ENCODE measurements at regions not wholly inside any gene's neighbourhood (a gene's known extent, or its start where the extent isn't known, plus 50 kb on each side); places are given as distances from the start of the nearest gene placed in this dataset.

DNA sequence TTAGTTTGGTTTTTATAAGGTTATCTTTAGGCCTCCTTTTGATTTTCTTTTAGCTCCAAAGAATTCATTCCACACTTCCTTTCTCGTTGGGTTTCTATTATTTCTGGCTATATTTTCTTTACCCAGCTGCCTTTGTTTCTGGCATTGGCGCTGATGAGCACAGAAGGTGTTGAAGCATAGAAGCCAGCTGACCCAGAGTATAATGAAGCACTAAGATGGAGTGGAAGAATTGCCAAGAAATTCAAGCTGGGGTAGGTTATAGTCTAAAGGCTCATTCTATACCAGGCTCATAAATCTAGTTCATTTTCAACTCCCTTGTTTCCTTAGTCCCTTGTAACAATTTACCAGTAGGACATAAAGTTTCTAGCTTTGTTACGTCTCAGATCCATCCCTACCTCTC, 169.5 kb downstream of the HRH4 start:
- no peak for DNase-seq

DNA sequence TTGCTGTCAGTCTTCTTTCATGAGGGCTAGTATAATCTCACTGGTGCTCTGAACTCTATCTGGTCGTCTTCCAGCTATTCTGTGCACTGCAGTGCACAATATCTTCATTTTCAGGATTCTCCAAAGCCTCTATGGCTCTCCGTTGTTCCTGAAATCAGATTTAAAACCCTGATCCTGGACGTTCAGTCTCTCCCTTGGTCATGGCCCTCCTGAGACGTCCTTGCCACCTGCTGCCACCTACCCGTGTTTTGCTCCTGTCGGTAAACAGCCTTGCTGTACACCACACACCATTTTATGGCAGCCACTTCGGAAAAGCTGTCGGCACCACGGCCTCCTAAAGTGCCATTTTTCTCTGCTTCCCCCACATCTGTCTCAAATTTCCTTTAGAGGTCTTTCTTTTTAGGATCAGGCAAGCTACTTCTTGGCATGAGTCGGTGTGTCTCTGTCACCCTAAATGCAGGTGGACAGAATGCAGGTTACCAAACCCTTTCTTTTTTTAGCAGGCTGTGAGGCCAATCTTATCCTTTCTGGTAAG, 170.0 kb downstream of the HRH4 start:
- no peak for DNase-seq

DNA sequence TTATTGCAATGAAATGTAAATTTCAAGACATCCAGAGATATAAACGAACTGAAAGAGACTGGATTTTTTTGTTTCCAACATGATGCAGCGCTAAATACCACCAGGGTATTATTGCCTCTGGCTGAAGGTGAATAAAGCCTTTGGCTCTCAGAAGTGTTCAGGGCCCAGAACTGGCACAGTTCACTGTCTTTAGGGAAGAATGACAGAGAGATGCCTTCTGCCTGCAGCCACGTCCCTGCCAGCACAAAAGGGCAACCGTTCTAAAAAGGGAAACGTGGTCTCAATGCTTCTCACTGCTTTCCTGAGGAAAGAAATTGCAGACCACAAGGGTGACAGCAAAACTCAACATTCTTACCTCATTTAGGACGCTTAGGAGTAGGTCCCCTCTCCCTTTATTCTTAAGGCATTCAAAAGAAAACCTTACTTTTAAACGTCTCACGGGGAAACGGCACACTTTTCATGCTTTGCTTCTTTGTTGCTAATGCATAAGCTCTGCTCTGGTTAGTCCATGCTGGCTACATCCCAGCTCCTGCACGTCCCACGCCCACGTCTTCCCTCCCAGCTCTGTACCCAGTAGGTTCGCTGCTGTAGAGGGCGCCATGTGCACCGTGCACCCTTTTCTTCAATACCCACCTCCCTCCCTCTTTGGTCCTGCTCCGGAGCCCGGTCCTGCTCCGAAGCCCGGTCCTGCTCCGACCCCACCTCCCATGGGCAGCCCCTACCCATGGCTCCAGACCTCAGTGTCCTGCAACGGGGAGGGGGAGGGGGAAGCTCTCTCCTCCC, 171.0 kb downstream of the HRH4 start:
- peak in 1 of 2 experiments; percentile 3 for DNase-seq

- DNase-seq: no peak
Measured at GRCh38 chr18:24632158-24632988, 171.9 kb downstream of the HRH4 start.

DNA sequence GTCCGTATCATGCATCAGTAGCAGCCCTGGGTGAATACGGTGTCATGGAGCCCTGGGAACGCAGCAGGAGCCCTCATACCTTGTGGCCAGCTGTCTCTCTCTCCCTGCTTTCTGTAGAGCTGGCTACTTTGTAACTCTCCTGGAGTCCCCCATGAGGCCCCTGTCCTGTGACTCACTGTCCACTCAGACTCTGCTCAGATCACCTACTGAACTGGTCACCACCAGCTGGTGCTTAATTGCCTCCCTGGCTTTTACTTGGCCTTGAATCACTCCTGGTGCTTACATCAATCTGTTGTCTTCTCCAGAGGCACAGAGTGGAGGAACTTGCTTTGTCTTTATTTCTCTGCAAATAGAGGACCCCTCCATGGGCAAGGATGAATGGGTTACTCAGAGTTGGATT, 172.7 kb downstream of the HRH4 start:
- no peak for DNase-seq

- no peak for DNase-seq
Measured at GRCh38 chr18:24649571-24649970, 189.1 kb downstream of the HRH4 start.

GRCh38 chr18:24651434-24651833, 191.0 kb downstream of the HRH4 start:
- no peak for DNase-seq

DNA sequence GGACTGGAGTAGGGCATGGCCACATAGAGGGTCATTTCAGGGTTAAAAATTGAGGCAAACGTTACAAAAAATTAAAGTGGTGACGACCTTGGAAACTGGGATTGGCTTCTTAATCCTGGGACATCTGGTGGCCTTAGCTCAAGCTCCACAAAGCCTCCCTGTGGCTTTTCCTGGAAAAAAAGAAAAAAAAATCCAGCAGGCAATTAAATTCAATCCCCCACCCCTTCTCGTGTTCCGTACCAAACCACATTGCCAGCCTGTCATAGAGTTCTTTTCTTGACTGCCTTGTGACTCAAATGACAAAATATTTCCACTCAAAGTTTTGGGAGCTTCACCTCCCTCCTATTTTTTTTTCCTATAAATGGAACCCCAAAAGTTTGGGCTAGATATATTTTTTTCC, 195.6 kb downstream of the HRH4 start:
- no peak for DNase-seq

DNA sequence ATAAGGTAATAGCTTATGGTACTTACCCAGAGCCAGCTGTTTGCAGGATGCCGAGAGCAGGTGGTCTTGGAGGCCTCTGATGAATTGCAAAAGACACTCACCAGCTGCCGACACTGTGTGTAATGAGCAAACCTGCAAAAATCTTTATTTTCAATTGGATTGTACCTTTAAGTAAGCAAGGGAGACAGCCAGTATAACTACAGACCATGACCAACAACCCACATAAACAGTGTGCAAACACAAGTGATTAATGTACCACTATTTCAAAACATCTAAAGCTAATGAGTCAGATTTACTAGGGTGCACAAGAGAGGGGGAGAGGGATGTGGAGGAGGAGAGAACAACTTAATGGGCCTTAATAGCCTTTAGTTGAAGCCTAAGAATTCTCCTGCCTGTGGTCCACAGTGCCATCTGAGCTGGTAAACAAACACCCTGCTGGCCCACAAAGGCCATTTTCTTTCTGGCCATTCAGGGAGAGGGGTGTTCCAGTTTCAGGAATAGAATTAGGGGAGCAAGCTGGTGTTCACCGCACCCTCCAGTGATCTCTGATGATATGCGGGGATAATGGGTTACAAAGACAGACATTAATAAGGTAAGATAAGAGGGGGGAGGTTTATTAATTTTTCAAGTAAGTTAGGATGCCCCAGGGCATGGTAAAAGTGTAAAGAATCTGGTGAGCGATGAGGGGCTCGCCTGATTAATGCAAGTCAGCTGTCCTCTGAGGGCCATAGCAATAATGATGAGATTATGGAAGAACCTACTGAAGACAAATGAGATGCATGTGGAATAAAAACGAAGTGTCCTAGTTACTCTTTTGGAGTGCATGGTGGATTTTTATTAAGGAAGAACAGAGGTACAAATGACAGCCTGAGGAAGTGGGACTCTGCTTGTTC, 196.4 kb downstream of the HRH4 start:
- no peak for DNase-seq

DNA sequence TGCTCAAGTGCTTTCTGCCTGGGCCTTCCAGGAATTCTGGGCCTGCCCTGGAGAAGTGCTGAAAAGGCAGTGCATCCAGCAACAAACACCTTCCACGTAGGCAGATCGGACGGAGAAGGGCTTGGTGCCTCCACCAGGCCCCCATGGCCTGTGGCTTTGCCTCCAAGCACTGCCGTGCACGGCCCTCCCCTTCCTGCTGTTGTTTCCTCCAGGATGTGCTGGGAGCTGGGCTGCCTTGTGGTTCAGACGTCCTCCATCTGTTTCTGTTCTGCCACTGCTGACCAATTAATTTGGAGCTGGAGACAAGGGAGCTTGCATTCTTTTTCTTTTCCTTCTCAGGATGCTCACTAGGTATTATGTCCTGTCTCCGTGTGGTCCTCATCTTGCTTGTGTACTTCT, 197.0 kb downstream of the HRH4 start:
- no peak for DNase-seq

- DNase-seq: no peak
Measured at GRCh38 chr18:24658302-24658701, 197.9 kb downstream of the HRH4 start.

GRCh38 chr18:24659827-24660720, 199.6 kb downstream of the HRH4 start:
- peak in 1 of 2 experiments; percentile 24 for DNase-seq

GRCh38 chr18:24660956-24661355, 200.5 kb downstream of the HRH4 start:
- no peak for DNase-seq

GRCh38 chr18:24662412-24662821, 202.0 kb downstream of the HRH4 start:
- DNase-seq: no peak

DNA sequence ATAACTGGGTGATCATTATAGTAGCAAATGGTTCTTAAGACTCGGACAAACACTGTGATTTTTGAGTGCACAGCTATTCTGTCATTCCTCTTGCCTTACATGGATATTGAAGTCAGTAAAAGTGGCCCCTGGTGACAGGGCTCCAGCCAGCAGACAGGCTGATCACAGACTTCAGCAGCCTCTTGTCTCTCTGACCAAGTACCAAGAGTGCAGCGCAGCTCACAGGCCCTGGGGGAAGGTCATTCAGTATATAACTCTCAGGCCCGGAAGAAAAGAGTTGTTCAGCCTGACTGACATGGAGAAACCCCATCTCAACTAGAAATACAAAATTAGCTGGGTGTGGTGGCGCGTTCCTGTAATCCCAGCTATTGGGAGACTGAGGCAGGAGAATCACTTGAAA, 202.6 kb downstream of the HRH4 start:
- DNase-seq: no peak

DNA sequence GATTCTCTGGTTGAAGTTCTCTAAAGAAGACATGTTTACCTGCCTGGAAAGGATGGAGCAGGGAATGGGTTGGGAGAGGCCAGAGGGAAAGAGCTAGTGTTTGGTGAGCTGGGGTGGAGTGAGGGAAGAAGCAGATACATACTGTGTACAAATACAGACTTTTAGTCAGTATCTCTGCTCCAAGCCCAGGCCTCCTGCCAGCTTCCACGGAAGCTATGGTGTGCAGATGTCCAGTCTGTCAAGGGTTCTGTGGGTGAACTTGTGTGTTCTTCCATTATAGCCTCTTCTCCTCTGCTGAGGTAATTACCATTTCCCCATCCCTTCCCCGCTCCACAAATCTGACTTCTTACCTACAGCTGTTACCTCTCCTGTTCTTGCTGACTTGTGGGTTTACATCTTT, 208.6 kb downstream of the HRH4 start:
- DNase-seq: no peak

DNA sequence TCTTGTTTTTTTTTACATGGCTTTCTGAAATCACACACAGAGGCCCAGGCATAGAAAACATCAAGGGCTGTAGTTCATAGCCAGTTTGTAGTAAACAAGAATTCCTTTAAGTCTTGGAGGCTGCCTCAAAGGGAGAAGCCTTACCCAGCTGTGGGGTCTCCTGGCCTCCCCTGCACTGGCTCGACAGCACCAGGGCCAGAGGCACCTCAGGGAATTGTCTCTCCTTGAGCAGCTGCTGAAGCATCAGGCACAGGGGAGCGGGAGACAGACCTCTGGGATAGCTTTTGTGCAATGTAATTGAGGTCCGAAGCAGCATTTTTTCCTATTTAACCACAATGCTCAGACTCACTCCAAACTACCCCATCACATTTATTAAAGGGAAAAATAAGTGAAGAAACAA, 209.1 kb downstream of the HRH4 start:
- DNase-seq: no peak

DNA sequence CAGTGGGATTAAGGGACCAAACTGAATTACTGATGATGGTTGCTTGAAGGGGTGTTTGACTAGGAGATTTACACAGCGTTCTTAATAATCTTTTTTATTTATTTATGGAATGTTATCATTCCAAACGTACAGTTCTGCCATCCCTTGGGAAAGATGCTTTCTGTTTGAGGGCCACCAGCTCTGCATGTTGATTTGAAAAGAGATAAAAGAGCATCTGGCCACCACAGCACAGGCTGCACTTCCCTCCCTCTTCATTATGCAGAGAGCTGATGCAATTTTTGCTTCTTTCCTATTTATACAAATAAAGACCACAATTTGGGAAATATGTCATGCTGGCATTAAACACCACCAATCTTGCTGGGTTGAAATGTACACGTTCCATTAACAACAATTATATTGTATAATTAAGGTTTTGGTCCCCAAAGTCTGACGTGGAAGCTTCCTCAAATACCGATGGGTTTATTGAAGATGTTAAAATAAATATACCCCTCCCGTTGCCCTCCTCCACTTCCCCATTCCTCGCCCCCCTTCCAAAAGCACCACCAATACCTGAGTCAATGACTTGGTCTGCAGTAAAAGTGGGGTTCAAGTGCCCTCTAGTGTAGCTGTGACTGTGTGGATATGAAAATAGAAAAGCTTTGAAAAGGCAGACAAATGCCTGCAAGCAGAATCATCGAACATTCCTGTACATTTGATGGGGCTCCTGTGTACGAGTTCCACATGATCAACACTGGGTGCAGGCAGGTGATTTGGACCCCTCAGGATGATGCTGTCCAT, 211.9 kb downstream of the HRH4 start:
- DNase-seq: no peak

- DNase-seq: no peak
Measured at GRCh38 chr18:24674200-24674599, 213.8 kb downstream of the HRH4 start.

DNA sequence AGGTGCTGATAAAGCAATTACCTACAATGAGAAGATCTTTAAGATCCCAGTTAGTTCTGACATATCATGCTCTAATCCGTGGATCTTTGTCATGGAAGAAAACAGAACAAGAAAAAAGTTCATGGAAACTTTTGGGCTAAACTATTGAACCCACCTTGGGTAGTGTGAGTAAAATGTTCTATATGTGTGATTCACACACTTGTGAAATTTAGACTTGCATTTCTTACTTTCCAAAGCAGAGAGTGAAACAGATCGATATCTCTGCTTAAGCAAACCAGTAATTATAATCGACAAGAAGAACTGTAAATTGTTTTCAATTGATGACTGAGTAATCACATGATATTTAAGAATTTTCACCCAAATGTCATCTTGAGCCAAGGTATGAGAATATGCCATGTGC, 214.2 kb downstream of the HRH4 start:
- no peak for DNase-seq

- no peak for DNase-seq
Measured at GRCh38 chr18:24677011-24677410, 216.6 kb downstream of the HRH4 start.

Measured in activated CD4-positive, alpha-beta T cell treated with anti-CD3 and anti-CD28 coated beads, Interleukin-2, amount 50 U/mL, for 48 hours (primary cell).